CD14-positive monocyte (primary cell): ENCODE measurements at regions not wholly inside any gene's neighbourhood (a gene's known extent, or its start where the extent isn't known, plus 50 kb on each side); places are given as distances from the start of the nearest gene placed in this dataset.

ENCODE experiments used
- DNase-seq, 3 donors: peaks; one replicate each; pipeline ENCODE4 v3.0.0-alpha.2; 2011 to 2022
- H2AFZ ChIP-seq: 2 replicates; pipeline ENCODE4 v1.6.0; 2012; ENCODE audit warnings: mild to moderate bottlenecking, low read depth, low read length, inconsistent platforms; ENCODE audit not compliant: insufficient read depth, poor library complexity, severe bottlenecking
- H3K27ac ChIP-seq, 2 donors: 1 replicate in 1 of 2; 2 replicates in 1 of 2; pipeline ENCODE4 v1.5.1; 2012 to 2013; ENCODE audit warnings: low read length in 2 of 2, control low read depth in 1 of 2, inconsistent platforms in 1 of 2, low read depth in 1 of 2, mild to moderate bottlenecking in 1 of 2
- H3K27me3 ChIP-seq, 2 donors: one replicate each; pipeline versions ENCODE4 v1.6.0 to v1.6.1; 2011 to 2013; ENCODE audit warnings: low read length in 2 of 2; ENCODE audit not compliant: control insufficient read depth in 2 of 2, insufficient read depth in 2 of 2
- H3K36me3 ChIP-seq, 2 donors: replicated peaks in 1 of 2; 1 replicate in 1 of 2; 2 replicates in 1 of 2; pipeline versions ENCODE4 v1.5.1 to v1.6.1; 2012 to 2013; ENCODE audit warnings: low read length in 2 of 2, control low read depth in 1 of 2, inconsistent platforms in 1 of 2, mild to moderate bottlenecking in 1 of 2; ENCODE audit not compliant: insufficient read depth in 2 of 2, control insufficient read depth in 1 of 2
- H3K4me1 ChIP-seq, 2 donors: 1 replicate in 1 of 2; 2 replicates in 1 of 2; pipeline versions ENCODE4 v1.5.1 to v1.6.1; 2012 to 2013; ENCODE audit warnings: low read length in 2 of 2, control low read depth in 1 of 2, inconsistent platforms in 1 of 2, mild to moderate bottlenecking in 1 of 2, moderate library complexity in 1 of 2; ENCODE audit not compliant: insufficient read depth in 2 of 2, control insufficient read depth in 1 of 2
- H3K4me2 ChIP-seq: replicated peaks from 2 replicates; pipeline ENCODE3; 2012; ENCODE audit warnings: low read length, moderate library complexity, mild to moderate bottlenecking; ENCODE audit not compliant: poor library complexity, severe bottlenecking; ENCODE audit errors: extremely low read depth
- H3K4me3 ChIP-seq, 3 experiments: fragments of 200-600 bp in 1 of 3; sonication (generic) in 1 of 3; replicated peaks in 1 of 3; 1 replicate in 2 of 3; 2 replicates in 1 of 3; pipeline ENCODE4 v1.5.1; 2011 to 2013; ENCODE audit warnings: low read length in 3 of 3, mild to moderate bottlenecking in 3 of 3, control low read depth in 2 of 3, low read depth in 2 of 3, inconsistent platforms in 1 of 3, moderate library complexity in 1 of 3
- H3K79me2 ChIP-seq: 2 replicates; pipeline ENCODE4 v1.6.0; 2012; ENCODE audit warnings: mild to moderate bottlenecking, control low read depth, inconsistent platforms, low read length, moderate library complexity; ENCODE audit not compliant: insufficient read depth
- H3K9ac ChIP-seq: 2 replicates; pipeline ENCODE4 v1.6.0; 2017; ENCODE audit warnings: low read length, mild to moderate bottlenecking; ENCODE audit not compliant: insufficient read depth, poor library complexity, severe bottlenecking
- H3K9me3 ChIP-seq, 2 donors: replicated peaks in 1 of 2; 1 replicate in 1 of 2; 2 replicates in 1 of 2; pipeline versions ENCODE4 v1.5.1 to v1.6.1; 2012 to 2013; ENCODE audit warnings: low read length in 2 of 2, control low read depth in 1 of 2; ENCODE audit not compliant: control insufficient read depth in 1 of 2, insufficient read depth in 1 of 2
- H4K20me1 ChIP-seq: 2 replicates; pipeline ENCODE4 v1.6.0; 2012; ENCODE audit warnings: mild to moderate bottlenecking, low read length, control low read depth, moderate library complexity; ENCODE audit not compliant: insufficient read depth
- H3K27ac Mint-ChIP-seq, 7 donors: one replicate each; pipeline ENCODE4 v1.8.0; 2020; ENCODE audit warnings: mild to moderate bottlenecking in 7 of 7, mixed read lengths in 7 of 7, moderate library complexity in 6 of 7, inconsistent platforms in 2 of 7
- H3K27me3 Mint-ChIP-seq, 3 donors: one replicate each; pipeline ENCODE4 v1.8.0; 2021 to 2022; ENCODE audit warnings: low read depth in 3 of 3, mild to moderate bottlenecking in 3 of 3, mixed read lengths in 3 of 3, moderate library complexity in 3 of 3, inconsistent platforms in 1 of 3
- H3K36me3 Mint-ChIP-seq, 2 donors: one replicate each; pipeline ENCODE4 v1.8.0; 2020; ENCODE audit warnings: mixed read lengths in 2 of 2, inconsistent platforms in 1 of 2, mild to moderate bottlenecking in 1 of 2
- H3K4me1 Mint-ChIP-seq: one replicate; pipeline ENCODE4 v1.8.0; 2020; ENCODE audit warnings: mild to moderate bottlenecking, mixed read lengths
- H3K4me3 Mint-ChIP-seq, 2 donors: one replicate each; pipeline ENCODE4 v1.8.0; 2020; ENCODE audit warnings: mild to moderate bottlenecking in 2 of 2, mixed read lengths in 2 of 2, moderate library complexity in 1 of 2
- H3K9me3 Mint-ChIP-seq, 7 donors: one replicate each; pipeline ENCODE4 v1.8.0; 2020 to 2022; ENCODE audit warnings: mixed read lengths in 7 of 7, mild to moderate bottlenecking in 6 of 7, moderate library complexity in 6 of 7, inconsistent platforms in 2 of 7
- WGBS: methylation state at CpG from one replicate; pipeline ENCODE4 v1.1.5; 2013; ENCODE audit warnings: missing lambda C conversion rate; ENCODE audit not compliant: insufficient coverage; 5-methylcytosine and 5-hydroxymethylcytosine counted together
- intact Hi-C, 2 donors: fragments of 100-400 bp; cut with micrococcal nuclease; formaldehyde crosslinking; loops; one replicate each; pipeline versions ENCODE4 v1.15.0 to v1.15.1; 2023
- TF ChIP-seq, protein P1 (sequence below): fragments of 200-600 bp; IDR thresholded peaks from one replicate; pipeline ENCODE4 v1.8.0; 2022; ENCODE audit warnings: antibody characterized with exemption, mild to moderate bottlenecking

- TF ChIP-seq, protein P1, sequence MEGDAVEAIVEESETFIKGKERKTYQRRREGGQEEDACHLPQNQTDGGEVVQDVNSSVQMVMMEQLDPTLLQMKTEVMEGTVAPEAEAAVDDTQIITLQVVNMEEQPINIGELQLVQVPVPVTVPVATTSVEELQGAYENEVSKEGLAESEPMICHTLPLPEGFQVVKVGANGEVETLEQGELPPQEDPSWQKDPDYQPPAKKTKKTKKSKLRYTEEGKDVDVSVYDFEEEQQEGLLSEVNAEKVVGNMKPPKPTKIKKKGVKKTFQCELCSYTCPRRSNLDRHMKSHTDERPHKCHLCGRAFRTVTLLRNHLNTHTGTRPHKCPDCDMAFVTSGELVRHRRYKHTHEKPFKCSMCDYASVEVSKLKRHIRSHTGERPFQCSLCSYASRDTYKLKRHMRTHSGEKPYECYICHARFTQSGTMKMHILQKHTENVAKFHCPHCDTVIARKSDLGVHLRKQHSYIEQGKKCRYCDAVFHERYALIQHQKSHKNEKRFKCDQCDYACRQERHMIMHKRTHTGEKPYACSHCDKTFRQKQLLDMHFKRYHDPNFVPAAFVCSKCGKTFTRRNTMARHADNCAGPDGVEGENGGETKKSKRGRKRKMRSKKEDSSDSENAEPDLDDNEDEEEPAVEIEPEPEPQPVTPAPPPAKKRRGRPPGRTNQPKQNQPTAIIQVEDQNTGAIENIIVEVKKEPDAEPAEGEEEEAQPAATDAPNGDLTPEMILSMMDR, result no peak
- Mint-ChIP-seq H3K36me3 (no peaks in the 10 kb centered on the region), H3K27ac (no peak overlapping the region), H3K27me3 (peaks cover 1 to 8% (median 1%) of the 10 kb centered on the region in 3 donors), H3K9me3 (peaks cover 0 to under 1% (median 0%) of the 10 kb centered on the region in 7 donors), H3K4me1 (peaks cover 4% of the 10 kb centered on the region), H3K4me3 (no peak overlapping the region)
- Histone ChIP-seq H2AFZ (no peak overlapping the region), H3K9me3 (peaks cover 0 to under 1% of the 10 kb centered on the region in 2 donors), H3K27me3 (no peaks in the 10 kb centered on the region), H3K4me1 (peaks cover 0 to 6% of the 10 kb centered on the region in 2 donors), H3K27ac (no peak overlapping the region), H4K20me1 (no peaks in the 10 kb centered on the region), H3K36me3 (no peaks in the 10 kb centered on the region), H3K79me2 (no peaks in the 10 kb centered on the region), H3K4me3 (no peak overlapping the region), H3K4me2 (no peak overlapping the region), H3K9ac (no peak overlapping the region)
- intact Hi-C loops, result no loop called here
- WGBS, result 89% methylated on average over 16 of the region's 17 CpGs
- no peak for DNase-seq
These were observed 88.3 kb upstream of the SNTG2 start for GRCh38 chr2:862355-862687.

DNA sequence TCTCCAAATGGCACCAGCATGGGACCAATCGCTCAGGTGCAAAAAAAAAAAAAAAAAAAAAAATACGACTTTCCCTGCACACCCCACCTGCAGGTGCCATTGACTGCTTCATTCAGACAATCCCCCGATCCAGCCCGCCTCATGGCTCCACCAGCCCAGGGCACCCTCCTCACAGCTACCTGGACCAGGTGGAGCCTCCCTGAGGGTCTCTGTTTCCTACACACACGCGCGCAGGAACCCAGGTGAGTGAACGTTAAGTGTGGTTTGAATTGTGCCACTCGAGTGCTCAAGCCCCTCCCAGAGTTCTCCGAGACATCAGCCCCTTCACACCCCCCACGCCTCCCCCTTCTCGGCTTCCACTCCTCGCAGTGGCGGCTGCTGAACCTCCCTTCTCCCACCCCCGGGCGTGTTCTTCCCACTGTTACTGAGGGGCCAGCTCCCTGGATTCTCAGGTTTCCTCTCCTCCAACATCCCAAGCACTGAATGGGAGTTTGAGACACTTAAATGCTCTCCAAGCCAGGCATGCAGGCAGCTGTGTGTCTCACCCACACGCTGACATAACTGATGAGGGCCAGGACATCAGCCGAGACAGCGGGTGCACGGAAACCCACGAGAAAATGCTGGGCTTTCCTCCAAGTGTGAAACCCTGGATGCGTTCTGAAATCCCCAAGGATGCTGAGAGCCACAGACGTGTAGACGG lies 88.8 kb upstream of the SNTG2 start:
- H3K27ac Mint-ChIP-seq, result no peak overlapping the region
- WGBS, result 85% methylated on average over 14 of the region's 24 CpGs
- H3K27me3 Mint-ChIP-seq, result peaks cover 0 to 8% (median 1%) of the 10 kb centered on the region in 3 donors
- Histone ChIP-seq H3K4me3 (no peak overlapping the region), H3K79me2 (no peaks in the 10 kb centered on the region), H3K9ac (no peak overlapping the region), H3K27me3 (no peaks in the 10 kb centered on the region), H3K9me3 (peaks cover 0 to 3% of the 10 kb centered on the region in 2 donors), H4K20me1 (no peaks in the 10 kb centered on the region), H3K36me3 (no peaks in the 10 kb centered on the region), H2AFZ (no peak overlapping the region), H3K27ac (no peak overlapping the region), H3K4me1 (peaks cover 0 to 10% of the 10 kb centered on the region in 2 donors), H3K4me2 (no peak overlapping the region)
- intact Hi-C loops, result no loop called here
- H3K4me1 Mint-ChIP-seq, result peaks cover 4% of the 10 kb centered on the region
- H3K9me3 Mint-ChIP-seq, result peaks cover 0 to 3% (median 0%) of the 10 kb centered on the region in 7 donors
- TF ChIP-seq, protein P1, result no peak
- no peak for DNase-seq
- no peak overlapping the region for H3K4me3 Mint-ChIP-seq
- no peaks in the 10 kb centered on the region for H3K36me3 Mint-ChIP-seq
